Stomach (tissue), 8 donors: ENCODE measurements at regions not wholly inside any gene's neighbourhood (a gene's known extent, or its start where the extent isn't known, plus 50 kb on each side); places are given as distances from the start of the nearest gene placed in this dataset.
A peak's percentile ranks its signal among the peaks of the same experiment; 100 is the strongest.

ENCODE experiments used
- DNase-seq, 2 donors: peaks; one replicate each; pipeline versions ENCODE4 v3.0.0 to v3.0.0-alpha.2; 2013 to 2019
- H3K27ac ChIP-seq, 5 donors: fragments of 200-600 bp in 4 of 5; sonication (generic) in 4 of 5; one replicate each; pipeline ENCODE4 v1.5.1; 2013 to 2019; ENCODE audit warnings: mild to moderate bottlenecking in 1 of 5, moderate library complexity in 1 of 5
- H3K27me3 ChIP-seq, 3 donors: fragments of 200-600 bp; sonication (generic); one replicate each; pipeline ENCODE4 v1.5.1; 2017 to 2019; ENCODE audit warnings: mixed run types in 1 of 3
- H3K36me3 ChIP-seq, 4 donors: fragments of 200-600 bp; sonication (generic); 1 replicate in 3 of 4; 2 replicates in 1 of 4; pipeline ENCODE4 v1.5.1; 2016 to 2019
- H3K4me1 ChIP-seq, 4 donors: fragments of 200-600 bp; sonication (generic); one replicate each; pipeline ENCODE4 v1.5.1; 2016 to 2019
- H3K4me3 ChIP-seq, 4 donors: fragments of 200-600 bp; sonication (generic) in 3 of 4; one replicate each; pipeline ENCODE4 v1.5.1; 2016 to 2019; ENCODE audit warnings: mild to moderate bottlenecking in 1 of 4
- H3K9me3 ChIP-seq, 4 donors: fragments of 200-600 bp; sonication (generic); one replicate each; pipeline ENCODE4 v1.5.1; 2016 to 2019
- EP300 ChIP-seq: sonication (generic); formaldehyde crosslinking; IDR thresholded peaks from one replicate; pipeline ENCODE4 v1.6.1; 2017; ENCODE audit warnings: antibody characterized with exemption
- POLR2A ChIP-seq, 4 donors: fragments of 450-650 bp; IDR thresholded peaks; one replicate each; pipeline ENCODE4 v1.6.1; 2016; ENCODE audit warnings: antibody characterized with exemption in 4 of 4, control low read depth in 2 of 4, mild to moderate bottlenecking in 1 of 4, moderate library complexity in 1 of 4
- POLR2AphosphoS5 ChIP-seq, 3 donors: sonication (generic); formaldehyde crosslinking; IDR thresholded peaks; one replicate each; pipeline ENCODE4 v1.6.1; 2016; ENCODE audit warnings: antibody characterized with exemption in 3 of 3
- WGBS, 5 donors: extraction: QIAGEN DNeasy Blood & Tissue Kit in 3 of 5; methylation state at CpG; one replicate each; pipeline versions ENCODE4 v1.1.5 to v1.1.7; 2013 to 2018; 5-methylcytosine and 5-hydroxymethylcytosine counted together
- intact Hi-C: fragments of 100-400 bp; cut with DNase I; formaldehyde crosslinking; loops from one replicate; pipeline ENCODE4 v1.15.1; 2023; ENCODE audit warnings: low total_unique reads
- TF ChIP-seq, protein P1 (sequence below), 7 experiments: fragments of 450-650 bp in 4 of 7; fragments of 200-600 bp in 3 of 7; sonication (generic) in 3 of 7; IDR thresholded peaks; one replicate each; pipeline ENCODE4 v1.5.1; 2016 to 2019; ENCODE audit warnings: antibody characterized with exemption in 7 of 7, control low read depth in 2 of 7, mild to moderate bottlenecking in 1 of 7
- donor health status: healthy with polysubstance abuse.
- donor health status: Bipolar disorder and iron deficiency.
- donor health status: healthy.

DNA sequence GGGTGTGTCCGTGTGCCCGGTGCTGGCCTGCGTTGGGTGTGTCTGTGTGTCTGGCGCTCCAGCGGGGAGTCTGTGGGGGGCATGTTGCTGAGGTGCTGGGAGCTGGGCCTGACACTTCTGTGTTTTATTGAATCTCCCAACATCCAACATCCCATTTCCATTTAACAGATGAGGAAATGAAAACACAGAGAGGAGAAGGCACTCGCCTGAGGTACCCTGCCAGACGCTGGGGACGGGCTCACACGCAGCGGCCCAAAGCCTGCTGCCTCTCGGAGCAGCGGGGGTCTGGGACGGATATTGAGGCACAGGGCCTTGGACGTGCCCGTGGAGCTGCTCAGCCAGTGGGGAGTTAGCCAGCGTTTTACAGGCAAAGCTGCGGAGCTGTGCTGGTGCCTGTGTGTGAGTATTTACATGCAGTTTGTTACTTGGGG lies 133.9 kb downstream of the DNAJB6 start:
- H3K4me1 ChIP-seq = no peaks in the 10 kb centered on the region
- H3K4me3 ChIP-seq = no peak overlapping the region
- H3K36me3 ChIP-seq = no peaks in the 10 kb centered on the region
- H3K9me3 ChIP-seq = peaks cover 0 to 30% (median 25%) of the 10 kb centered on the region in 4 donors
- intact Hi-C loops = no loop called here
- TF ChIP-seq POLR2A (IDR thresholded peaks at IDR 0.05) = no peak
- TF ChIP-seq, protein P1, sequence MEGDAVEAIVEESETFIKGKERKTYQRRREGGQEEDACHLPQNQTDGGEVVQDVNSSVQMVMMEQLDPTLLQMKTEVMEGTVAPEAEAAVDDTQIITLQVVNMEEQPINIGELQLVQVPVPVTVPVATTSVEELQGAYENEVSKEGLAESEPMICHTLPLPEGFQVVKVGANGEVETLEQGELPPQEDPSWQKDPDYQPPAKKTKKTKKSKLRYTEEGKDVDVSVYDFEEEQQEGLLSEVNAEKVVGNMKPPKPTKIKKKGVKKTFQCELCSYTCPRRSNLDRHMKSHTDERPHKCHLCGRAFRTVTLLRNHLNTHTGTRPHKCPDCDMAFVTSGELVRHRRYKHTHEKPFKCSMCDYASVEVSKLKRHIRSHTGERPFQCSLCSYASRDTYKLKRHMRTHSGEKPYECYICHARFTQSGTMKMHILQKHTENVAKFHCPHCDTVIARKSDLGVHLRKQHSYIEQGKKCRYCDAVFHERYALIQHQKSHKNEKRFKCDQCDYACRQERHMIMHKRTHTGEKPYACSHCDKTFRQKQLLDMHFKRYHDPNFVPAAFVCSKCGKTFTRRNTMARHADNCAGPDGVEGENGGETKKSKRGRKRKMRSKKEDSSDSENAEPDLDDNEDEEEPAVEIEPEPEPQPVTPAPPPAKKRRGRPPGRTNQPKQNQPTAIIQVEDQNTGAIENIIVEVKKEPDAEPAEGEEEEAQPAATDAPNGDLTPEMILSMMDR (IDR thresholded peaks at IDR 0.05) = no peak
- no peak for TF ChIP-seq EP300
- TF ChIP-seq POLR2AphosphoS5 (IDR thresholded peaks at IDR 0.05) = no peak
- no peak overlapping the region for H3K27ac ChIP-seq
- WGBS, 5 donors = 84 to 95% (median 89%) methylated on average over 14 to 17 of the region's 17 CpGs
- peak in 1 of 2 donors; percentile 17 for DNase-seq
- H3K27me3 ChIP-seq = peaks cover 0 to 37% (median 7%) of the 10 kb centered on the region in 3 donors

DNA sequence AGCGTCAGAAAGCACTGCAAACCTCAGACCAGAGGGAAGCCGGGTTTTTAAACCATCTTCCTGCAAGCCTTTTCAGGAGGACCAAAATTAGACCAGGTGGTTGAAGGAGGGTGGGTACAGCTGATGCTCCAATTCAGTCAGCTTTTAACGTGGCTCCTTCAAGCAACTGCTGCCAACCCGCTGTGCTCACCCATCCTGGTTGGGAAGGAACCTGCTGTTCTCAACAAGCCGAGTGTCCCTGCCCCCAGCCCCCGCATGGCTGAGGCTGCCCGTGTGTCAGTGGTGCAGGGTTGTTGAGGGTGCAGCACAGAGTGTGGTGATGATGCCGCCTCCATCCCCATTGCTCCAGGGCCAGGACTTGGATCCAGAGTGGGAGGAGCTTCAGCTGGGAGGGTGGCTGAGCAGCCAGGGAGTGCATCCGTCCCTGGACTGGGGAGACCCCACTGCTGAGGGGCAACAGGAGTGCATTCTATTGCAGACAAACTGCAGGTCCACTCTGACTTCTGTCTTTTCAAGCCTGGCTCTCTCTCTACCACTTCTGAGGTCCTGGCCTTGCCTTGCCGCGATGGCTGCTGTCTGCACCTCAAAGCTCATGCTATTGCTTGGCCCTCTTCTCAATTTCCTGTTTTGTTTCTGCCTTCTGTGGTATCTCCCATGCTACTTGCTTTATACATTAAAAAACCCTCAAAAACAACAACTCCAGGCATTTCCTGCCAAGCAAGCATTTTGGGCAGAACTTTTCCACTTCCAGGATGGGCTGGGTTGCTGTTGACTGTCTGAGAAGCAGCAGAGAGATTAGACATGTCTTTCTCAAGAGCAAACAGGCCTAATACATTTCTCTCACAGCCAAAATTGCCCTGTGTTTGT lies 134.7 kb downstream of the DNAJB6 start:
- intact Hi-C loops = no loop called here
- peak in 1 of 2 donors; percentile 23 for DNase-seq

DNA sequence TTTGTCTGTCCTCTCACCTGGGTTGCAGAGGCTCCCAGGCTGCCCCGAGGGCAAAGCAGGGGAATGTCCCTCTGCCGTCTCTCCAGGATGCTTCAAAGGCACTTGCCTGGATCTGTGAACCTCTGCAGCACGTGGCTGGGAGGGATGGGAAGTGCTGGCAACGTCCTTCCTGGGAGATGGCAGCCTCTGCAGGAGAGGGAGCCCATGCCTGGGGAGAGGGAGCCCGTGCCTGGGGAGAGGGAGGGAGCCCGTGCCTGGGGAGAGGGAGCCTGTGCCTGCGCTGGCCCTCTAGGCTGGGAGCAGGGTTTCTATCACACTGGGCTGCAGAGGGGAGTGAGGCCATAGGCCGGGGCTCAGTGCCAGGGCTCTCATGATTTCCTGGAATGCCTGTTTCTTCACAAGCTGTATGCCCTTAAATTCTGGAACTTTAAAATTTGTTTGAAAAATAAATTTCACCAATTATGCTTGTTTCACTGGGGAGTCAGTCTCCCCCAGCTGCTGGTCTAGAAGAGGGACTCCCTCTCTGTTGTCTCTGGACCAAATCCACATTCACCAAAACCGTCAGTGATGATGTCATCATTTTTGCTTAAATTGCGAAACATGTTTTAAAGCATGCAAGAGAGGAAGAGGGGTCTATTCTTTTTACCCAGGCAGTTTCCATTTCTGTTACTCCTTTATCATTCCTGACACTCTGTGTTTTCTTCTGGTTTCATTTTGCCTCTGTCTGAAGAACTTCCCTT lies 135.7 kb downstream of the DNAJB6 start:
- Histone ChIP-seq H3K4me1 (no peaks in the 10 kb centered on the region), H3K9me3 (peaks cover 0 to 30% (median 25%) of the 10 kb centered on the region in 4 donors), H3K4me3 (no peak overlapping the region), H3K27ac (no peak overlapping the region), H3K27me3 (peaks cover 0 to 20% (median 0%) of the 10 kb centered on the region in 3 donors), H3K36me3 (no peaks in the 10 kb centered on the region)
- TF ChIP-seq EP300 (no peak), POLR2A (IDR thresholded peaks at IDR 0.05) (no peak), POLR2AphosphoS5 (IDR thresholded peaks at IDR 0.05) (no peak)
- TF ChIP-seq, protein P1 (IDR thresholded peaks at IDR 0.05) = no peak
- WGBS, 5 donors = 67 to 80% (median 73%) methylated on average over 10 of the region's 10 CpGs
- peak in 1 of 2 donors; percentile 15 for DNase-seq
- intact Hi-C loops = no loop called here

More for the DNA sequence above, 134.7 kb downstream of the DNAJB6 start:
- 63 to 77% (median 71%) methylated on average over 8 to 11 of the region's 11 CpGs for WGBS, 5 donors
- peaks cover 0 to 30% (median 25%) of the 10 kb centered on the region in 4 donors for H3K9me3 ChIP-seq
- peaks cover 0 to 30% (median 5%) of the 10 kb centered on the region in 3 donors for H3K27me3 ChIP-seq
- no peak for TF ChIP-seq POLR2A (IDR thresholded peaks at IDR 0.05)
- TF ChIP-seq POLR2AphosphoS5 (IDR thresholded peaks at IDR 0.05) = no peak
- TF ChIP-seq, protein P1 (IDR thresholded peaks at IDR 0.05) = no peak
- TF ChIP-seq EP300 = no peak
- no peak overlapping the region for H3K27ac ChIP-seq
- no peaks in the 10 kb centered on the region for H3K4me1 ChIP-seq
- no peaks in the 10 kb centered on the region for H3K36me3 ChIP-seq
- no peak overlapping the region for H3K4me3 ChIP-seq

DNA sequence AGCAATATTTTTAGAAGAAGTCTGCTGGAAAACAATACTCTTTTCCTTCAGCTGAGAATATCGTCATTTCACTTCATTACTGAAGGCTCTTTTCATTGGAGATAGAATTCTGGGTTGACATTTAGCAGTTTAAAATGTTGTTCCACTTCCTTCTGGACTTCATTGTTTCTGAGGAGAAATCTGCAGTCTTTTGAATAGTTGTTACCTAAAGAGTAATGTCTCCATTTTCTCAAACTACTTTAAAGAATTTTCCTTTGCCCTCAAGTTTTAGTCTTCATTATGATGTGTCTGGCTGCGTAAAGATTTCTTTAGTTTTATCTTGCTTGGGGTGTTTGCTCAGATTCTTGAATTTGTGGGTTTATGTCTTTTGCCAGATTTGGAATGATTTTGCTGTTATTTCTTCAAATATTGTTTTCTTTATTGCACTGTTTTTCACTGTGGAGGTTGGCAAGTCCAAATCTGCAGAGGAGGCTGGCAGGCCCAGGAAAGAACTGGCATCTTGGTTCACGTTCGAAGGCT lies 136.3 kb downstream of the DNAJB6 start:
- no peak for DNase-seq
- WGBS, 5 donors = 76 to 92% (median 78%) methylated on average over 4 of the region's 4 CpGs
- intact Hi-C loops = no loop called here
- TF ChIP-seq, protein P1 (IDR thresholded peaks at IDR 0.05) = no peak
- no peak for TF ChIP-seq POLR2A (IDR thresholded peaks at IDR 0.05)
- TF ChIP-seq EP300 = no peak
- TF ChIP-seq POLR2AphosphoS5 (IDR thresholded peaks at IDR 0.05) = no peak
- Histone ChIP-seq H3K4me1 (no peaks in the 10 kb centered on the region), H3K9me3 (peaks cover 0 to 30% (median 25%) of the 10 kb centered on the region in 4 donors), H3K36me3 (no peaks in the 10 kb centered on the region), H3K27ac (no peak overlapping the region), H3K4me3 (no peak overlapping the region), H3K27me3 (peaks cover 0 to 14% (median 0%) of the 10 kb centered on the region in 3 donors)
